ENCODE measurements at regions not wholly inside any gene's neighbourhood (a gene's known extent, or its start where the extent isn't known, plus 50 kb on each side); places are given as distances from the start of the nearest gene placed in this dataset.

DNA sequence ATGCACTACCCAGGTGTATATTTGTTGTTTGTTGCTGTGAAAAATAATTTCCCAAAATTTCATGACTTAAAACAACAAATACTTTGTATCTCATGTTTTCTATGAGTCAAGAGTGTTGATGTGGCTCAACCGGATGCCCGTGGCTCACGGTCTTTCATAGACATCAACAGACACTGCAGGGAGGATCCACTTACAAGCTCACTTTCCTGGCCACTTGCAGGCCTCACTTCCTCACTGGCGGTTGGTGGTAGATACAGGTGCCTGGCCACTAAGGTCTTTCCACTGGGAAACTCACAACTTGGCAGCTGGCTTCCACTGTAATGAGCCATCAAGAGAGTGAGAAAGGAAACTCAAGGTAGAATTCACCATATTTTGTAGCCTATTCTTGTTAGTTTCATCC is 662.9 kb downstream of the IRS1 start:
- no peak for DNase-seq (ENCODE audit: low read depth)

DNA sequence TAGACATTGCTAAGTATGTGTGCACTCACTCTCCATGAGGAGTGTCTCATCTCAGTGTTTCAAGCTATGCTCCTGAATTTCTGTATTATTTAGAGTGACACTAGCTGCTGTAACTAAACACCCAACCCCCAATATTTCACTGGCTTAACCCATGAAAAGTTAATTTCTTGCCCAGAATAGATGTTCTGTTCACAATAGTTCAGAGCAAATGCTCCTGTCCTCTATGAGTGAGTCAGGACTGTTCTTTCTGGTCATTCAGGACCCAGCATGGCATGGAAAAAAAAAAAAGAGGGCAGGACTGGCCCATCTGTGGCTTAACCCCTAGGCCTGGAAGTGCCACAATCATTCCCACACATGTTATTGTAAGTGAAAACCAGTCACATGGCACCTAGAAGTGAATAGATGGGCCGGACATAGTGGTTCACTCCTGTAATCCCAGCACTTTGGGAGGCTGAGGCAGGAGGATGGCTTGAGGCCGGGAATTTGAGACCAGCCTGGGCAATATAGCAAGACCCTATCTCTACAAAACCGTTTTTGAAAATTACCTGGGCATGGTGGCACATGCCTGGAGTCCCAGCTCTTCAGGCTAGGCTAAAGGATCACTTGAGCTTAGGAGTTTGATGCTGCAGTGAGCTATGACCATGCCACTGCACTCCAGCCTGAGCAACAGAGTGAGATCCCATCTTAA is 663.6 kb downstream of the IRS1 start:
- peak; percentile 44 for DNase-seq (ENCODE audit: low read depth)

DNA sequence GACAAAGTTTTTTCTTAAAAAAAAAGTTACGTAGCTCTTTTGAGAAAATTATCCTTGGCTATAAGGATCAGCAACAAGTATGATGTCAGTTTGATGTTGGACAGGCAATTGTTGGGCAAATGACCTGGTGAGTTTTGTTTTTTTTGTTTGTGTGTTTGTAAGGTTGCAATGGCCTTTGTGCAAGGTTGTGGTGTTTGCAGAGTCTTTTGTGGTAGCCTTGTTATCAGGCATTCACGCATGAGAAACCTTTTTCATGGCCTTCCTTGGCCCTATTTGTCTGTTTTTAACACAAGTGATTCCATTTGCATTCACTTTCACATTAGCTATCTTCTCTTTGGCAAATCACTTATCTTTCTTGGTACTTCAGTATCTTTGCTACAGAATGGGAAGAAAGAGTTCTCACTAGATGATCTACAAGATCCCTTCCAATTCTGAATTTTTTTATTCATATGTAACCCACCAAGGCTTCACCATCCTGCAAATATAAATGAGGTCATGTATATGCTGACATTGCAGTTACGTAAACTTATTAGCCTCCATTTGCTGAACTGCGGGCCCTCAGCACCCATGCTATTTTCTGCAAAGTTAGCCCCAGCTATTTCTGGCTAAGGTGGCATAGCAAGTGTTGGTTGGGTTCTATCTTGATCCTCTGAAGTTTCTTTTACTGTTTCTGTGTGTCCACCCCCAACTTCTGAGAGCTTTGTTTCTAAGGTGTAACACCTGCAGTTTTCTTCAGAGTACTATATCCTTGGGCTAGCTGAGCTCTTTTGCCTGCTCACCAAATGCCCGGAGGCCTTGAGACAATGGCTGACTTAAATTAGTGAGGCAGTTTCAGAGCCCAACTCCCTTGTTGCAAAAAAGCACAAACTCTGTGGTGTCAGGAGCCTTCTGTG is 667.1 kb downstream of the IRS1 start:
- DNase-seq (ENCODE audit: low read depth): no peak

DNA sequence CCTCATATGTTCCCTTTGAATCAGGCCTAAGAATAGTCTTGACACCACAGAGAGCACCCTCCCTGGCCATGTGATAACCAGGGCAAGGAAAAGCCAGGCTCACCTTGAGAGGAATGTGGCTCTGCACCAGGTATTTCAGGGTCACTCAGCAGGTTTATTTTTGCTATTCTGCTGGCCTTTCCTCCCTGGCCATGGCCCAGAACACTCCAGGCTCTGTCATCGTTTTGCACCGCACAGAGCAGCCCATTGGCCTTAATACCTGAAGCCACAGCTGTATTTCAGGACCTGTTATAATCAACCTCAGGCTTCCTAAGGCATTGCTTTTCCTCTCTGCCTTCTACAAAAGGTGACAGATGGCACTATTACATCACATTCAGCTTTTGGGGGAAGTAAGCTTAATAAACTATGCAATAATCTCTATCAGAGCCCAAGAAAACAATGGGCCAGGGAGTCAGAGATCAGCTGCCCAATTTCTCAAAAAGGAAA is 668.3 kb downstream of the IRS1 start:
- DNase-seq (ENCODE audit: low read depth): no peak

DNA sequence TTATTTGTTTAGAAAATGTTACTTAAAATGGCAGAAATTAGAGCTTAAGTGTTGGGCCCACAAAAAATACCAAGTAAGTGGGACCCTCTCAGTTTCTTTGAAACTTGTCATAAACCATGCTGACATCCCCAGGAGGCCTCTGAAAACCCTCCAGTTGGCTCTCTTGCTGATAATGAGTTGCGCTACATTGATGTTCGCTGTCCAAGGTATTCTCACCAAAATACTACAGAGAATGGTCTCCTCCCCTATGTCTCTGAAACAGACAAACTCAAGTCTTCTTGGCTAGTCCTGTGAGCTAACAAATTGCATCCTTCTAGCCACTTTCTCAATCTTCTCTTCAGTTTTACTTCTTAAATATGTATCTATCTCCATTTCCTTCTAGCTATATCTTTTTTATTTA is 669.4 kb downstream of the IRS1 start:
- peak; percentile 56 for DNase-seq (ENCODE audit: low read depth)

DNA sequence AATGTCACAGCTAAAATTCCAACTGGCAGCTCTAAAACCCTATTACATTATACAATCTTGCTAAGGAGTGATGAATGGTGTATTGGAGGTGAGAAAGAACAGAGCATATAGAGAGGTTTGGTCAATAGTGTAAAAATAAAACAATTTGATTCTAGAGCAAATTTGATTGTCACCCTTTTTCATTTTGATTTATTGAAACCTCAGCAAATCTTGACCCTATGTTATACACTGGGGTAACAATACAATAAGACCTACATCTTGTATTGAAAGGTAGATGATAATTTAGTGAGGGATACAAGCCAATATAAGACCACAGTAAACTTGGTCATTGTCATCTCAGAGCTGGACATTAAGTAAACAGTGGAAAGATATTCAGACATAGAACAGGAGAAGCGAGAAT is 671.9 kb downstream of the IRS1 start:
- no peak for DNase-seq (ENCODE audit: low read depth)

DNA sequence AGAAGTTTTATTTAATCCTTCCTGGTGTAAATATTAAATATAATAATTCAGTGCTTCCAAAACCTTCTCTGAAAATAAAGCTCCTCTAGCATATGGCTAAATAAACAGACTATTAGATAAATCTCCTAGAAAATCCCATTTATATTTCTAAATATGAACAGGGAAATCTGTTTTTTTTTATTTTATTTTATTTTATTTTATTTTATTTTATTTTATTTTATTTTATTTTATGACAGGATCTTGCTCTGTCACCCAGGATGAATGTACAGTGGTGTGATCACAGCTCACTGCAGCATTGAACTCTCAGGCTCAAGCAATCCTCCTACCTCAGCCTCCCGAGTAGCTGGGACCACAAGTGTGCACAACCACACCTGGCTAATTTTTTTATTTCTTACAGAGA is 673.5 kb downstream of the IRS1 start:
- no peak for DNase-seq (ENCODE audit: low read depth)

DNA sequence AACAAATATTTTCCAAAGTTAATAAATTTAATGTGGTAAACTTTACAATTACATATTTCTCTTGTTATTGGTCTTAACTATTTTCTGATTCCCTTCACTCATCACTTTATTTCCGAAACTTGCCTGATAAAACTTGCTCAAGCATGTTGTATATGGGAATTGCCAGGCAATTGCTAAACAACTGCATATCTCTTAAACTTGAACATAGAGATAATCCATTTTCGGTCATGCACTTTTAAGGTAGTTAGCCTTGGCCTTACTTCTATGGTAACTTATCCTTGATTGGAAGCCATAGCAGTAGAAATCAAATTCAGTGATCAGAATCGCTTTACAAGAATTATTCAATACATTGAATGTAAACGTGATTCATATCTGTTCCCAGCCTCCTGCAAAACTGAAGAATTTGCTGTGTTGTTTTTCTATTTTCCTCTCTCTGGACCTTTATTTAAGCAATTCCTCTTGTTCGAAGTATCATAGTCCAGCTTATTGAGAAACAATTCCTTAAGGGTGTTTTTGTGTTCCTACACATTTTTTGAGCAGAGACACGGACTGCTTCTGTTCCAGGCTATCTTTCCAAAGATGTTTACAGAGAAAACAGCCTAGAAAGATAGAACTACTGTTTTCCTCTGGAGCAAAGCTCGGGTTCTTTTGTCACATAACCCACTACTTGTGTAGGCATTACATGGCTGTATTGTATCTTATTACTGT is 674.3 kb downstream of the IRS1 start:
- no peak for DNase-seq (ENCODE audit: low read depth)

DNA sequence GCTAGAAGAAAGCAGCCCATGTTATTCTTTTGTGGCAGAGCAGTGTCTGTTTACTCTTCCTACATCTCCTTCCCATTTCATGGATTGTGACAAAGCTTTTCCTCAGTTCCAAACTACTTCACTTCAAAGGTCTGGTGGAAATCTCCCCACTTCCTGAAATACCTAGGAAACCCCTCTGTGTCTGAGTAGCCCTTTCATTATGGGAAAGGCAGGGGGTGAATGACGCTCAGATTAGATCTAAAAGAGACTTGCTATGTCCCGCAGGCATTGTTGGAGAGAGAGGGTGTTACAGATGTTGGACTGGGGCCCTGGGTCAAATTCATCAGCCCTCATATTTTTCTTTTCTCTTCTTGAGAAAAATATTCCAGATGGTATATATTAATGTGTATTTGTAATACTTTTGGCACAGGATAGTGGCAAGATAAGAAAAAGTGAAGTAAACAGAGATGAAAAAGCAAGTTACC is 675.0 kb downstream of the IRS1 start:
- no peak for DNase-seq (ENCODE audit: low read depth)

DNA sequence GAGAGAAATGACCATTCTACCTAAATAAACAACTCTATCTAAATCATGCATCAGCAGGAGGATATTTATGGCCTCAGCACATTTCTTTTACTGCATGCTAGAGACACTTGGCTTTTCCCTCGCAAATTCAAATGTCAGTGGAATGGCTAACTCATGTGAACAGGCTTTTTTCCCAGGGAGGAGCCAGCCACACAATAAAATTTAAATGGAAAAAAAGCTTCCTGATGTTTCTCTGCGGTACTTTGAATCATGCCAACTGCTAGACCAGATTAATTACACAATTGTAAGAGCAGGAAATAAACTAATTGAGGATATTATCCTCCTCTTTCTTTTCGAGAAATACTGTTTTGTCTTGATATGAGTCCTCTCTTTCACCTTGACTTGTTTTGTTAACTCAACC is 676.3 kb downstream of the IRS1 start:
- DNase-seq (ENCODE audit: low read depth): peak; percentile 39

DNA sequence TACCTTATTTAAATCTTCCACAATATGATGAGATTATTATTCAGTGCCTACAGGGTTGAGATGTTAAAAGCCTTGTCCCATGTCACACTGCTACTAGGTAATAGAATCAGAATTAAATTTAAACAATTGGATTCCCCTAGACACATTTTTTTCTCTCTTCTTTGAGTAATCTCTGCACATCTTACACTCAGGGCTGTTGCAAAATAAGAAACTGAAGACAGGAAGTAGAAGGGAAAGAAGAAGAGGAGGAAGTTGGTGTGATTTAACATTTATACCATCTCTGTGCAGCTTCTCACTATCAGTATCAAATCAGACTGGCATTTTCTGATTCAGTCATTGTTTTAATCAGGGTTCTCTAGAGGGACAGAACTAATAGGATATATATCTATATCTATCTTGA is 677.6 kb downstream of the IRS1 start:
- no peak for DNase-seq (ENCODE audit: low read depth)

DNA sequence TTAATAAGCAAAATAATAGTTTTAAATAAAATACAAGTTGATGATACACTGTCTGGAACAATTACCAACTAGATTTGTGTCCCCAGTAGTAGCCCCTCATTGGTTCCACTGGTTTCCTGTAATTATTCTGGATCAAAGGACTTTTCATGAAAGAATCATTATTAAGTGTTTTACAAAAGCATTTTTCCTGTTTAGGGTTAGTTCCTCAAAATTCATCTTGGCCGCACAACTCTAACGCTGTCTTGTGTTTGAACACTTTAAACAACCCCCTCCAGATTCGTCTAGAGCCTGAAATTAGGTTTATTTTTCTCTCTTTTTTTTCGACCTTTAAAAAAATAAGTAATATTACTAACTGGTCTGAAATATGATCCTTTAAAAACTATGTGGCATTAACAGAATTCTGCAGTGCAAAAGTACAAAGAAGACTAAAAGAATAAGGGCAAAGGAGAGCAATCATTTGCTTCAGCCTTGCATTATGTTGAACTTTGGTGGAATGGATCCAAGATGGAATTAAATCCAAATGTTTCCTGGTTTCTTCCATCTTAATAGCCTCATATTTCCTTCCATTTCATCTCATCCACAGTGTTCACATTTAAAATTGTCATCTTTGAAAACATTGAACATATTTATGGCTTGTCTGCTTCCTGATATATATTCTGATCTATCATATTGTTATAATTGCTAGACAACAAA is 678.4 kb downstream of the IRS1 start:
- peak; percentile 51 for DNase-seq (ENCODE audit: low read depth)

DNA sequence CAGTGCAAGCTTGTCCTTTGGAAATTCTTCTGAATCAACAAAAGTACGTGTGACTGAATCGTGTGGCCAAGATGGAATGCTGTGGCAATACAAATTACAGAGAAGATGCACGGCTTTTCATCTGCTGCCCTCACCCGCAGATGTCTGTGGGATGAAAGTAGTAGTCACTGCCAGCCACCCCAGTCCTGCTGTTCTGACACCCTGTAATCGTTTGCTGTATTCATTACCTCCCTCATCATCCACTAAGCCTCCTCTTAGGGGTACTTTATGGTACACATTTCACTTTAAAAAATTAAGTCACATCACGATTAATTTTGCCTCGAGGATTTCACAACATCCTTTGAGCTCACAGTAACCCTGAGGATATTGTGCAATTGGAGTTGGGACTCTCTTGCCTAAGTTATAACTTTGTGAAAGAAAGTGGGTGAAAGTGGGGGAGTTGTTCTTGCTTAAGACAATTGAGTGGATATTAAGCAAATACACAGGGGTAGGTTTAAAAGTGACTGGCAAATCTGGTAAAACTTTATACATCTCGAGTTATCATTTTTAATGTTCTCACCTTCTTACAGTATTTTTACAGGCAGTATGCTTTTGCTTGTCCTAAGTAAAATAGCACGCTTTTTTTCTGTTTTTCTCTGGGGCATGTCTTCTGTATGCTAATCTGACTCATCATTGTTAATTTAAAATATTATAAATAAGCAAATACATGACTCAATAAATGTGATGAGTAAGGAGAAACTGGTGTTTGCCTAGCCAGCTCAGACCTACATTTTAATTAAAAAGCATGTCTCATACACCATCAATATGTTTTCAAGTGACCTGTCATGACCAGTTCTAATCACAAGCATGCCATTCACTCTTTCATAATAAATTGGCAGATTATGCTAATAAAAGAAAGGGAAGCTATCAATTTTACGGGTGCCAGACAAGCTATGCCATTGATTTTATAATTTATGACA is 680.9 kb downstream of the IRS1 start:
- peak; percentile 87 for DNase-seq (ENCODE audit: low read depth)

DNA sequence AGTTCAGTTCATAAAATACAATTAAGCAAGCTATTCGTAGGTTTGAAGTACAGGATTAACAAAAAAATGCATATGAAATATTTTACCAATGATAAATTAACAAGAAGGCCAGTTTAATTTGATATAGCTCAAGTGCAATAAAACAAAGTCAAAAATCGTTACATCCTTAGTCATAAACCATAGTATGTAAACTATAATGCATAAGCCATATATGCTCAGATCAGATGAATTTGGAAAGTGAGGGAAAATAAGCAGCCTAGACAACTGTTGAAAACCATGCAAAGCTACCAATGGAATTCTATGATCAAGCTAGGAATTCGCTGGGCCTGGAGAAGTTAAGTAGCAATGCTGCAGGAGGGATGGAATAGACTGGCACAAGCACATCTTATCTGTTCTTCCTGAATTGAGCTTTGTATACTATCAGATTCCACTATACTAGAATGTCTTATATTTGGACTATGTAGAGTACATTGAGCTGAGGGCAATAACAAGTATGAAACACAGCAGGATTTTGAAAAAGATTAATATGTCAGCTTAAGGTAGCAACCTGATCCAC is 682.0 kb downstream of the IRS1 start:
- no peak for DNase-seq (ENCODE audit: low read depth)

DNA sequence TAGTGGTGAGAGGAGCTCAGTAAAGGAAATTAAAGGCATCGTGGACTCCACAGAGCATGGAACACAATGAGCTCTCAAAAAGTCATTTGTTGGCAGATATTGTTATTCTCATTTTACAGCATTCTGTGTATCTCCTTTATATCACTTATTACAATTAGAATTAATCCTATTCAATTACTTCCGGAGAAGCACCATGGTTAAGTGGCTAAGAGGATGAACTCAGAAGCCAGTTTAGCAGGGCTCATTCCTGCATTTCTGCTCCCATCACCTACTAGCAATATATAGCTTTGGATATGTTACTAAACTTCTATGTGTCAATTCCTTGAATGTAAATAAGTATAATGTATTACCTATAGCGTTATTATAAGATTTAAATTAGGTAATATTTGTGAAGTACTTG is 683.3 kb downstream of the IRS1 start:
- DNase-seq (ENCODE audit: low read depth): no peak

DNA sequence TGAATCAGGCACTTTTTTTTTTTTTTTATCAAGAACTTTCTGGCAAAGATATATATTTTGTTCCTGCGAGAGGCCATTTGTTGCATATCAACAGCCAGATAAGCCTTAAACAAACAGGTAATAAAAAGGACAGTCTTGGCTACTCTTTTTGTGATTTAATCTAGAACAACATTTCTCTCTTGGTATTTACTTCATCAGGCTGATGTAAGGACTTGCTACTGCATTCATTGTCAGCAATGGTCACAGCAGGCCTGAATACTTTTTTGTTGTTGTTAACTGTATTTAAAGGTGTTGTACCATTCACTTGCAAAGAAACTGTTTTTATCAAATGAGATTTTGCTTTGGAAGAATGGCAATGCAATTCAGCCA is 683.8 kb downstream of the IRS1 start:
- no peak for DNase-seq (ENCODE audit: low read depth)

DNA sequence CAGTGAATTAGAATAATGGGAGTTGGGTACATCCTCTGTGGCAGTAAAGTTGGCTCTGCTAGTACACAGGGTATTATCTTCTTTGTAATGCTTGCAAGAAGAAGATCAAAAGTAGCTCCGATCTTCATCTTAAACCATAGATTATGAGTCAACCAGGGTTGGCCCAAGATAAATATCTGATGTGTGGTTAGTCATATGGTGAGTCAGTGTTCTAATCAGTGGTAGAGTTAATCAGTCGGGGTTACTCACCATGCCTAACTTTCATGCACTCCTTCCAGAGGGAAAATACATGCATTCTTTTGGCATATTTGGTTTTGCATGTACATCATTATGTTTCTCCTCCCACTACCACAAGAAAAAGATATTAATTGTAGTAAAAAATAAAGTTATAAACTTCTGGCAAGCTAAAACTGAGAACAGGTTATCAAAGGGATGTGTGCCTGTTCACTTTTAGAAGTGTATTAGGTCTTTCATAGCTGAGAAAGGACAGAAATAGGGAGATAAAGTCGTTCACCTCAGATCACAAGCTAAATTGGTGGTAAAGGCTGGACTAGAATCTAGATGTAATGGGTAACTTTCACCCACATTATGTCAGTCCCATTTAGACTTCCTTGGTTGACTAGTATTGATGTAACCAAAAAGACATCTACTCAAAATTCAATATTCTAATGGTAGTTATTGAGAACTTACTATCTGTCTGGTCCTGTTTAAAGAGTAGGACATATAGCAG is 684.4 kb downstream of the IRS1 start:
- peak; percentile 77 for DNase-seq (ENCODE audit: low read depth)

DNA sequence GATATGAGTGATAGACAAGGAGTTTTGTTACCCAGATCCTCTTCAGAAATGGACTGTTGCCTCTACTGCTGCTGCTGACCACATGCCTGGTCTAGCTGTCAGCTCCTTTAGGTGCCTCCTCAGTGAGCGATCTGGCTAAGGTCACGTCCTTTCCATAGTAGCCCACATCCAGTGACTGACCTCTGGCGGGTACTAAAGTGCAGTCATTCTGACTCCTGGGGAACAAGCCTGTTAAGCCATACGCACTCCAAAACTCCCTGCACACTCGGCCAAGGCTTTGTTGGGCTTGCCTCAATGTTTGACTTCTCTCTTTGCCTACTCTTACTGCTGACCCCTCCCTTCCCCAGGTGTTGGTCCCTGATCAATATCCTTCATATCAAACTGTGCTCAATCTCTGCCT is 685.2 kb downstream of the IRS1 start:
- no peak for DNase-seq (ENCODE audit: low read depth)

Measured in myocyte (in vitro differentiated cells).